Esophagus muscularis mucosa (tissue), 4 donors: ENCODE measurements at regions not wholly inside any gene's neighbourhood (a gene's known extent, or its start where the extent isn't known, plus 50 kb on each side); places are given as distances from the start of the nearest gene placed in this dataset.

ENCODE experiments used
- CTCF ChIP-seq, 3 experiments: fragments of 200-600 bp in 2 of 3; fragments of 450-650 bp in 1 of 3; sonication (generic) in 2 of 3; IDR thresholded peaks; one replicate each; pipeline ENCODE4 v1.5.1; 2017 to 2019; ENCODE audit warnings: antibody characterized with exemption in 3 of 3, mild to moderate bottlenecking in 2 of 3, moderate library complexity in 1 of 3
- EP300 ChIP-seq: sonication (generic); formaldehyde crosslinking; IDR thresholded peaks from one replicate; pipeline ENCODE4 v1.6.1; 2017; ENCODE audit warnings: antibody characterized with exemption
- POLR2A ChIP-seq: fragments of 450-650 bp; IDR thresholded peaks from one replicate; pipeline ENCODE4 v1.6.1; 2017; ENCODE audit warnings: antibody characterized with exemption, moderate library complexity, mild to moderate bottlenecking, low read depth
- POLR2AphosphoS5 ChIP-seq, 2 donors: sonication (generic); formaldehyde crosslinking; IDR thresholded peaks; one replicate each; pipeline ENCODE4 v1.6.1; 2017; ENCODE audit warnings: antibody characterized with exemption in 2 of 2

GRCh38 chr6:108736002-108736361 is 112.2 kb upstream of the ARMC2 start:
- no peak for TF ChIP-seq CTCF (IDR thresholded peaks at IDR 0.05)
- no peak for TF ChIP-seq EP300
- no peak for TF ChIP-seq POLR2AphosphoS5 (IDR thresholded peaks at IDR 0.05)
- no peak for TF ChIP-seq POLR2A
